RWPE2 (cell line): ENCODE measurements at regions not wholly inside any gene's neighbourhood (a gene's known extent, or its start where the extent isn't known, plus 50 kb on each side); places are given as distances from the start of the nearest gene placed in this dataset.

Experiments
- ATAC-seq: fragments of 200-7000 bp; cut with Tn5 transposase; 3 replicates; pipeline ENCODE4 v1.9.1; 2021; ENCODE audit warnings: low read depth
- DNase-seq: peaks from one replicate; pipeline ENCODE4 v3.0.0-alpha.2; 2020; ENCODE audit warnings: low spot score
- H3K27ac ChIP-seq: fragments of 450-650 bp; 2 replicates; pipeline ENCODE4 v1.5.1; 2017; ENCODE audit warnings: mild to moderate bottlenecking; ENCODE audit not compliant: poor library complexity, severe bottlenecking
- H3K27me3 ChIP-seq: fragments of 250-450 bp; sonication (Bioruptor Pico); 2 replicates; pipeline ENCODE4 v1.5.1; 2021; ENCODE audit warnings: mild to moderate bottlenecking, moderate library complexity; ENCODE audit not compliant: insufficient read depth, poor library complexity, severe bottlenecking
- H3K36me3 ChIP-seq: fragments of 250-450 bp; sonication (Bioruptor Pico); 2 replicates; pipeline ENCODE4 v1.5.1; 2020; ENCODE audit warnings: low read depth, mild to moderate bottlenecking, moderate library complexity
- H3K4me1 ChIP-seq: fragments of 250-450 bp; sonication (Bioruptor Pico); 2 replicates; pipeline ENCODE4 v1.5.1; 2021; ENCODE audit warnings: mild to moderate bottlenecking, moderate library complexity; ENCODE audit not compliant: insufficient read depth, poor library complexity, severe bottlenecking
- H3K4me3 ChIP-seq: fragments of 250-450 bp; sonication (Bioruptor Pico); 2 replicates; pipeline ENCODE4 v1.5.1; 2021; ENCODE audit warnings: mild to moderate bottlenecking, moderate library complexity; ENCODE audit not compliant: severe bottlenecking
- H3K9me3 ChIP-seq: fragments of 250-450 bp; sonication (Bioruptor Pico); 2 replicates; pipeline ENCODE4 v1.5.1; 2021; ENCODE audit warnings: mild to moderate bottlenecking, moderate library complexity; ENCODE audit not compliant: severe bottlenecking
- CTCF ChIP-seq: fragments of 450-650 bp; IDR thresholded peaks from one replicate; pipeline ENCODE4 v1.5.1; 2017; ENCODE audit warnings: mild to moderate bottlenecking, moderate library complexity; ENCODE audit not compliant: poor library complexity, severe bottlenecking

DNA sequence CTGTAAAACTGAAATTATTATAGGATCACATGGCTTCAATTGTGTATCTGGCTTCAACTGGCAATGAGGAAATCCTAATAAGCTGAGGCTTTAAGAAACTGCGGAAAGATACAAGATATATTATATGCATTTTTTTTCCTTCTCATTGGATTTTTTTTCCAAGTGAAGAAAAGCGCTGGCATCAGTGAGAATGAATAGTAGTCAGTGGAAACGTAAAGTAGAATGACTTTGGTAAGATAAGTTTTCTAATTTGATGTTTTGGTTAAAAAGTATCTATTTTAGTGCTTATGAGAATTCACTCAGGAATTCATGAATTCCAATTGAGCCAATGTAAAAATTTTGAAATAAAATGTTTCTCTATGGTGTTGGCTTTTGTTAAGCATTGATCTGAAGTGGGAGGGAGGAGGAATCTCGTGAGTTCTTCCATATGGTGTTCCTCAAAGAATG lies 173.5 kb upstream of the FRMD6 start:
- no peak for TF ChIP-seq CTCF
- H3K27me3 ChIP-seq = no peaks in the 10 kb centered on the region
- ATAC-seq (no peak), DNase-seq (no peak)
- peaks cover 5% of the 10 kb centered on the region for H3K9me3 ChIP-seq
- peaks cover 32% of the 10 kb centered on the region for H3K4me1 ChIP-seq
- H3K4me3 ChIP-seq = no peak overlapping the region
- no peak overlapping the region for H3K27ac ChIP-seq
- H3K36me3 ChIP-seq = no peaks in the 10 kb centered on the region

DNA sequence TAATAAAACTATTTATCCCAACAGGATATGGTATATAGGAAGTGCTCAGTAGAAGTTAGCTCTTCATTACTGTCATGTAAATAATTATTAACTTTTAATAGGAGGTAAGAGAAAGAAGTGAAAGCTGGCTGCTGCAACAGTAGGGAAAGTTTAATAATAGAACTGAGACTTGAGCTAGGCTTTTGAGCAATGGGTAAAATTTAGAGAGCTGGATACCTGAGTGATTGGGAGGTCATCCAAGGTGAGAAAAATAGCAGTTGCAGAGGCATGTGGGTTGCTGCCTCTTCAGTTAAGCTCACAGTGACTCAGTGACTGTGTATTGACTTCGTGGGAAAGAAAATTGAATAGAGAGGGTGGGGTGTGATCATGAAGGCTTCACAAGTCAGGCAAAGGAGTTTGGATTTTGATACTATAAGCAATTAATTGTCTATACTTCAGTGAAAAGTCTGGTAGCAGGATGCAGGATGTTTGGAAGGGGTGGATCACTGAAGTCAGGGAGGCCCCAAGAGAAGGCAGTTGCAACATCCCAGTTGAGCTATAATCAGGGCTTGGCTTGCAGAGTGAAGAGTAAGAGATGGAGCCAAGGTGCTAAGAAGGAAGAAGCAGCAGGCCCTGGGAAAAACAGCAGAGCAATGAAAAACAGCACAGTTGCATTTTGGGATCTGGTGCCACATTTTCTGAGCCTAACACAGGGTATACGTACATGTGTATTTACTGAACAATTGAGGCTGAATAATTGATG lies 172.0 kb upstream of the FRMD6 start:
- H3K27ac ChIP-seq = no peak overlapping the region
- peak; percentile 59 for ATAC-seq
- peaks cover 5% of the 10 kb centered on the region for H3K9me3 ChIP-seq
- H3K4me3 ChIP-seq = no peak overlapping the region
- peaks cover 16% of the 10 kb centered on the region for H3K4me1 ChIP-seq
- no peak for DNase-seq
- no peak for TF ChIP-seq CTCF
- no peaks in the 10 kb centered on the region for H3K36me3 ChIP-seq
- H3K27me3 ChIP-seq = no peaks in the 10 kb centered on the region

DNA sequence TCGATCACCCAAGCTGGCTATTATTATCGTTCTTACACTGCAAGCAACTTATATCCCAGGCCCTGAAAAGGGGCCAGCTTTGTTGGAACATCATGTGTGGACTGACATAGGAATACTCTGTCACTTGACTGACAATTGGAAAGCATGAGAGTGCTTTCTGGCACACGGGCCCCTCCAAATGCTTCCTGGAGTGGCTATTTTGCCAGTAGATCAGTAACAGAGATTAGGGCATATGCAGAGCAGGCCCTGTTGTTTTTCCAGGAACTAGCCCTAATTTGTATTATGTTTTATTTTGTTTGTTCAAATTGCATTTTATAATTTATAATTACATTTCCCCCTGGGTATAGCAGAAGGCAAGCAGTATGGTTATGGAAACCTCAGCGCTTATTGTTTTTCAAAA lies 170.1 kb upstream of the FRMD6 start:
- H3K27ac ChIP-seq = no peak overlapping the region
- peaks cover 5% of the 10 kb centered on the region for H3K9me3 ChIP-seq
- no peak for ATAC-seq
- DNase-seq = no peak
- H3K4me3 ChIP-seq = no peak overlapping the region
- no peak for TF ChIP-seq CTCF
- no peaks in the 10 kb centered on the region for H3K27me3 ChIP-seq
- H3K4me1 ChIP-seq = peaks cover 9% of the 10 kb centered on the region
- no peaks in the 10 kb centered on the region for H3K36me3 ChIP-seq

GRCh38 chr14:51482102-51482501 lies 169.6 kb upstream of the FRMD6 start:
- DNase-seq = no peak
- Histone ChIP-seq H3K4me3 (no peak overlapping the region), H3K27ac (no peak overlapping the region)

More at GRCh38 chr14:51482102-51482501, 169.6 kb upstream of the FRMD6 start:
- Histone ChIP-seq H3K4me1 (peaks cover 9% of the 10 kb centered on the region), H3K36me3 (no peaks in the 10 kb centered on the region), H3K9me3 (peaks cover 5% of the 10 kb centered on the region), H3K27me3 (no peaks in the 10 kb centered on the region)
- ATAC-seq = no peak
- TF ChIP-seq CTCF = no peak
